Naive B cell (primary cell): ENCODE measurements at regions not wholly inside any gene's neighbourhood (a gene's known extent, or its start where the extent isn't known, plus 50 kb on each side); places are given as distances from the start of the nearest gene placed in this dataset.
A peak's percentile ranks its signal among the peaks of the same experiment; 100 is the strongest.

ENCODE experiments used
- ATAC-seq, 2 donors: fragments of 150-1000 bp; cut with Tn5 transposase; 2 replicates each; pipeline ENCODE4 v1.10.0; 2021; ENCODE audit warnings: low read depth in 2 of 2, mild to moderate bottlenecking in 2 of 2, moderate library complexity in 2 of 2
- DNase-seq: peaks from one replicate; pipeline ENCODE4 v3.0.0; 2022
- H3K27ac Mint-ChIP-seq, 6 donors: one replicate each; pipeline ENCODE4 v1.8.0; 2020 to 2022; ENCODE audit warnings: mild to moderate bottlenecking in 6 of 6, mixed read lengths in 6 of 6, moderate library complexity in 5 of 6, inconsistent platforms in 2 of 6
- H3K27me3 Mint-ChIP-seq, 3 donors: one replicate each; pipeline ENCODE4 v1.8.0; 2021 to 2022; ENCODE audit warnings: mixed read lengths in 3 of 3, mild to moderate bottlenecking in 1 of 3
- H3K36me3 Mint-ChIP-seq, 2 donors: one replicate each; pipeline ENCODE4 v1.8.0; 2020 to 2022; ENCODE audit warnings: mixed read lengths in 2 of 2, inconsistent platforms in 1 of 2, mild to moderate bottlenecking in 1 of 2
- H3K4me1 Mint-ChIP-seq, 3 donors: one replicate each; pipeline ENCODE4 v1.8.0; 2020 to 2022; ENCODE audit warnings: mixed read lengths in 3 of 3, inconsistent platforms in 1 of 3, mild to moderate bottlenecking in 1 of 3, moderate library complexity in 1 of 3
- H3K4me3 Mint-ChIP-seq, 8 donors: one replicate each; pipeline ENCODE4 v1.8.0; 2020 to 2022; ENCODE audit warnings: mild to moderate bottlenecking in 8 of 8, mixed read lengths in 8 of 8, moderate library complexity in 8 of 8, inconsistent platforms in 2 of 8
- H3K9me3 Mint-ChIP-seq, 7 donors: one replicate each; pipeline ENCODE4 v1.8.0; 2020 to 2022; ENCODE audit warnings: mixed read lengths in 7 of 7, mild to moderate bottlenecking in 5 of 7, inconsistent platforms in 2 of 7, moderate library complexity in 1 of 7

GRCh38 chr3:118080889-118081288 is 953.8 kb downstream of the IGSF11 start:
- ATAC-seq (no peak), DNase-seq (no peak)
- Mint-ChIP-seq H3K27me3 (no peaks in the 10 kb centered on the region), H3K9me3 (peaks cover 0 to 16% (median 4%) of the 10 kb centered on the region in 7 donors), H3K27ac (no peak overlapping the region), H3K4me3 (no peak overlapping the region), H3K36me3 (no peaks in the 10 kb centered on the region), H3K4me1 (no peaks in the 10 kb centered on the region)

DNA sequence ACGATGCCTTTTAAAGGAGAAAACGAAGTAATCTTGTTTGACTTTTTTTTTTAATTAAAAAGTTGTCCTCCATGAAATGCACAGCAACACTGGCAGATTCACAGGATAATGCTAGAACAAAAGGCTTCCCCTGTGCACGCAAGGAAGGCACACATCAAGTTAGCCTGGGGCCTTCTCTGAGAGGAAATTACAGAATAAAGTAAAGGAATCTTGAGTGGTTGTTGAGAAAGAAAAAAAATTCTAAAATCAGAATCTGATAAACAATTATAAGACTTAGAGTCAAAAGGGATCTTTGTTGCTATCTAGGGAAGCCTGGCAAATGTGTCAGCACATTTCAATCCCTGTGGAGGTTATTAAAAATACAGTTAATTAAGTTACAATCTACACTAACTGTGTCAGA is 946.0 kb downstream of the IGSF11 start:
- Mint-ChIP-seq H3K36me3 (no peaks in the 10 kb centered on the region), H3K4me3 (no peak overlapping the region), H3K9me3 (peaks cover 5 to 14% (median 10%) of the 10 kb centered on the region in 7 donors), H3K27me3 (peaks cover 0 to 4% (median 0%) of the 10 kb centered on the region in 3 donors), H3K27ac (peak overlapping the region in 1 of 6 donors; percentile 3), H3K4me1 (no peaks in the 10 kb centered on the region)
- ATAC-seq (no peak), DNase-seq (no peak)

GRCh38 chr3:118089563-118089962 is 945.1 kb downstream of the IGSF11 start:
- DNase-seq (no peak), ATAC-seq (no peak)
- H3K4me3 Mint-ChIP-seq, result no peak overlapping the region
- H3K27me3 Mint-ChIP-seq, result peaks cover 0 to 4% (median 0%) of the 10 kb centered on the region in 3 donors
- no peaks in the 10 kb centered on the region for H3K4me1 Mint-ChIP-seq
- H3K9me3 Mint-ChIP-seq, result peaks cover 5 to 19% (median 14%) of the 10 kb centered on the region in 7 donors
- H3K36me3 Mint-ChIP-seq, result no peaks in the 10 kb centered on the region
- H3K27ac Mint-ChIP-seq, result no peak overlapping the region

DNA sequence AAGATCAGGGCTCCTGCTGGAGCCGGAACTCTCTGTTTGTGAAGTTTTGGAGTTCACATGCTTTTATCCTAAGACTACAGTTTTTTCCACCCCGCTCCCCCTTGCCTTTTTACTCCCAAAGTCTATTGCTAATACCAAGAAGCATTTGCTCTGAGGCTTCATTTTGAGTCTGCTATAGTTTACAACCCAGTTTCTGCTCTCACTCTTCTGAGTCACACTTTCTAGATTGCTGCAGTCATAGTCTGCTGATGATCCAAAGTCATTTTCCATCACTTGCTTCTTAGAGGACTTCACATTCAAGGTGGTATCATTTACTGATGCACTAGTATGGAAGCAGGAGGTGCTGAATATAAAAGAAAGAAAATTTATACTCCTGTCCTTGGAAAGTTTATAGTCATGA is 937.4 kb downstream of the IGSF11 start:
- Mint-ChIP-seq H3K36me3 (no peaks in the 10 kb centered on the region), H3K27ac (no peak overlapping the region), H3K4me3 (no peak overlapping the region), H3K9me3 (peaks cover 10 to 22% (median 17%) of the 10 kb centered on the region in 7 donors), H3K27me3 (no peaks in the 10 kb centered on the region), H3K4me1 (no peaks in the 10 kb centered on the region)
- no peak for ATAC-seq
- no peak for DNase-seq

DNA sequence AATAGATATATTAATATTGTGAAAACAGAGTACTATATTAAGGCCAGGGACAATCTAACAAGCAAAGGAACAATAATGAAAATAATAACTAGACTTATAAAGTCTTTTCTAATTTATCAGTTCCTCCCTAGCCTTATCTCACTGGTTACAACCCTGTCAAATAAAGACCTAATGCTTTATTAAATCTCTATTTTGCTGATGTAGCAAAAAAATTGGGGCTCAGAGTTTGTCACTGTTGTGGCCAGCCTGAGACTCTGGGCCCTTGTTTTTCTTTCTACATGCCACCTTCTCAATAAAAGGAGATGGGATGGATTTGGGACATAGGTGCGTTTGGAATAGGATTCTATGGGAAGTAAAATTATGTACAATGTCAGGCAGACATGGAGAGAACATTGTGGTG is 937.0 kb downstream of the IGSF11 start:
- Mint-ChIP-seq H3K27ac (no peak overlapping the region), H3K4me1 (no peaks in the 10 kb centered on the region), H3K36me3 (no peaks in the 10 kb centered on the region), H3K9me3 (peaks cover 6 to 18% (median 13%) of the 10 kb centered on the region in 7 donors), H3K27me3 (no peaks in the 10 kb centered on the region), H3K4me3 (no peak overlapping the region)
- DNase-seq, result no peak
- ATAC-seq, result no peak

GRCh38 chr3:118098827-118099226 is 935.8 kb downstream of the IGSF11 start:
- no peaks in the 10 kb centered on the region for H3K36me3 Mint-ChIP-seq

GRCh38 chr3:118101891-118102290 is 932.8 kb downstream of the IGSF11 start:
- no peak overlapping the region for H3K4me3 Mint-ChIP-seq
- no peaks in the 10 kb centered on the region for H3K27me3 Mint-ChIP-seq
- H3K27ac Mint-ChIP-seq, result no peak overlapping the region
- no peaks in the 10 kb centered on the region for H3K36me3 Mint-ChIP-seq
- ATAC-seq, result no peak
- peaks cover 0 to 15% (median 1%) of the 10 kb centered on the region in 7 donors for H3K9me3 Mint-ChIP-seq
- DNase-seq, result no peak
- H3K4me1 Mint-ChIP-seq, result no peaks in the 10 kb centered on the region

More at GRCh38 chr3:118098827-118099226, 935.8 kb downstream of the IGSF11 start:
- Mint-ChIP-seq H3K27me3 (no peaks in the 10 kb centered on the region), H3K9me3 (peaks cover 7 to 17% (median 10%) of the 10 kb centered on the region in 7 donors), H3K4me3 (no peak overlapping the region), H3K27ac (no peak overlapping the region), H3K4me1 (no peaks in the 10 kb centered on the region)
- DNase-seq, result no peak
- ATAC-seq, result no peak

GRCh38 chr3:118102737-118103136 is 931.9 kb downstream of the IGSF11 start:
- ATAC-seq (no peak), DNase-seq (no peak)
- no peak overlapping the region for H3K27ac Mint-ChIP-seq
- H3K36me3 Mint-ChIP-seq, result no peaks in the 10 kb centered on the region
- peaks cover 0 to 15% (median 1%) of the 10 kb centered on the region in 7 donors for H3K9me3 Mint-ChIP-seq
- H3K4me3 Mint-ChIP-seq, result no peak overlapping the region
- H3K27me3 Mint-ChIP-seq, result no peaks in the 10 kb centered on the region
- H3K4me1 Mint-ChIP-seq, result no peaks in the 10 kb centered on the region

DNA sequence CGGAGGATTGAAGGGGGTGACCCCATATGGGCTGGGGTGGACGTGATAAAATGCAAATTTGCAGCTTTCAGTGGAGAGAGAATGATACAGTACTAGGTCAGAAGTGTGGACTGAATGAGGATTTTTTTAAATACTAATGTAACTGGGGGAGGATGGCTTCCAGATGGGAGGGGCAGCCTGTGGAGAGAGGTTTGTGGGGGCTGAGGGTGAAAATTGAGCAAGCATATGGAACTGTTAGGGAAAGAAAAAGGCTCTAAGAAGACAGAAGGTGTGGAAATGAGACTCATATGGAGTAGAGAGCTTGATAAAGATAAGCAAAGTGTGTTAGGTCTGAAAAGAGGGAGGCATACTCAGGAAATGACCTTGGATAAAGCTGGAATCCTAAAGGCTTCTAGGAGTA is 926.4 kb downstream of the IGSF11 start:
- ATAC-seq, result no peak
- H3K4me3 Mint-ChIP-seq, result no peak overlapping the region
- no peaks in the 10 kb centered on the region for H3K4me1 Mint-ChIP-seq
- H3K27me3 Mint-ChIP-seq, result no peaks in the 10 kb centered on the region
- no peak overlapping the region for H3K27ac Mint-ChIP-seq
- no peaks in the 10 kb centered on the region for H3K36me3 Mint-ChIP-seq
- H3K9me3 Mint-ChIP-seq, result peaks cover 0 to 11% (median 1%) of the 10 kb centered on the region in 7 donors
- DNase-seq, result no peak

DNA sequence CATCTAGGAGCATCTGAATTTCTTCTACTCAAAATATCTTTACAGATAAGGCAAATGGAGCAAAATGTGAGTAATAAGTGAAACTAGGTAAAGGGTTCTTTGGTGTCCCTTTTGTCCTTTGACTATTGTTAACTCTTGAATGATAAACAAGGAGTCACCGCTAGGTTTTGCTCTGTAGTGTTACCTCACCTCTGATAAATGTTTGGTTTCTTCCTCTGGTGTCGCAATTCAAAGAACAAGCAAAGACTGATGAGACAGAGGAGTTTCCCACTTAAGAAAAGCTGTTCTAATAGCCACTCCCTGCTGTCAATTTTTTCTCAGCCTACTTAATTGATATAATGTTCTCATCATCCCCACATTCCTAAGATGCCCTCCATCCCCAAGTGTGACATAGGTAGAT is 925.9 kb downstream of the IGSF11 start:
- no peaks in the 10 kb centered on the region for H3K4me1 Mint-ChIP-seq

DNA sequence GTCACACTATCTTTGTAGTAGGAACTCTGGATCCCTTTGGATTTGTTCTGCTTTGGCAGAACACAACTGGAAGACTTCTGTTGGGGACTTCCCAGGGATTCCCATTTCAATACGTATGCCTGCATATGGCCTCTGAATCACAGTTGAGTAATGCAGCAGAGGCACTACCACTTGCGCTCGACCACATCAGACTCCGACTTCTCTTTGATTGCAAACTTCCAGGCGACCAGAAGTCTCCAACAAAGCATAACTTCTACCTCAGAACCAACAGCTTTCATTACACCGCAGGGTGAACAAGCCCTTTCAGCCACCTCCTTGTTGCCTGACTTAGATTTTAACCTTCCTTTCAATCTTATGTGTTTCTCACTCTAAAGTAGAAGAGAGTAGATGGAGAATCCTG is 924.4 kb downstream of the IGSF11 start:
- Mint-ChIP-seq H3K9me3 (peaks cover 0 to 11% (median 0%) of the 10 kb centered on the region in 7 donors), H3K36me3 (no peaks in the 10 kb centered on the region), H3K27me3 (no peaks in the 10 kb centered on the region), H3K27ac (no peak overlapping the region), H3K4me3 (no peak overlapping the region), H3K4me1 (no peaks in the 10 kb centered on the region)
- ATAC-seq, result no peak
- no peak for DNase-seq

More for the DNA sequence above, 925.9 kb downstream of the IGSF11 start:
- Mint-ChIP-seq H3K36me3 (no peaks in the 10 kb centered on the region), H3K9me3 (peaks cover 0 to 11% (median 1%) of the 10 kb centered on the region in 7 donors), H3K27ac (no peak overlapping the region), H3K4me3 (no peak overlapping the region), H3K27me3 (no peaks in the 10 kb centered on the region)
- no peak for ATAC-seq
- no peak for DNase-seq

GRCh38 chr3:118116991-118117390 is 917.7 kb downstream of the IGSF11 start:
- DNase-seq, result no peak
- no peak for ATAC-seq
- Mint-ChIP-seq H3K27ac (no peak overlapping the region), H3K36me3 (no peaks in the 10 kb centered on the region), H3K4me3 (no peak overlapping the region), H3K9me3 (peaks cover 0 to 5% (median 0%) of the 10 kb centered on the region in 7 donors), H3K27me3 (no peaks in the 10 kb centered on the region), H3K4me1 (no peaks in the 10 kb centered on the region)

- no peaks in the 10 kb centered on the region for H3K27me3 Mint-ChIP-seq
- no peak overlapping the region for H3K4me3 Mint-ChIP-seq
- no peaks in the 10 kb centered on the region for H3K4me1 Mint-ChIP-seq
- DNase-seq (no peak), ATAC-seq (no peak)
- H3K27ac Mint-ChIP-seq, result no peak overlapping the region
- peaks cover 0 to 4% (median 0%) of the 10 kb centered on the region in 7 donors for H3K9me3 Mint-ChIP-seq
- no peaks in the 10 kb centered on the region for H3K36me3 Mint-ChIP-seq
Observed at GRCh38 chr3:118126751-118127150, 907.9 kb downstream of the IGSF11 start.

GRCh38 chr3:118127992-118128391 is 906.7 kb downstream of the IGSF11 start:
- peaks cover 0 to 6% (median 0%) of the 10 kb centered on the region in 7 donors for H3K9me3 Mint-ChIP-seq
- no peak for ATAC-seq
- no peaks in the 10 kb centered on the region for H3K27me3 Mint-ChIP-seq
- no peak overlapping the region for H3K27ac Mint-ChIP-seq
- no peaks in the 10 kb centered on the region for H3K4me1 Mint-ChIP-seq
- no peak overlapping the region for H3K4me3 Mint-ChIP-seq
- H3K36me3 Mint-ChIP-seq, result no peaks in the 10 kb centered on the region
- DNase-seq, result no peak

DNA sequence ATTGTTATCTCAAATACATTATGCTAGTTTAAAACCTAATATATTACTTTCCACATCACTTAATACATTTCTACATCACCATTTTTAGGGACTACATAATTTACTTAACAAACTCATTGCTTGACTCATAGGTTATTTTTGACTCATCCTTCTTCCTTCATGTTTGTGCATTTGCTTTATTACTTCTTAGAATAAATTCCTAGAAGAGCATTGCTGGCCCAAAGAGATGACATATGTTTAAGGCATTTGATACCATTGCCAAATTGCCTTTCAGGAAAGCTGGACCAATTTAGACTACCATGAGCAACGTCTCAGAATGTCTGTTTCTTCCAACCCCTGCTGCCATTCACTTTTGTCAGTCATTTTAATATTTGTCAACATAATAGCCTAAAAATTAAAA is 905.8 kb downstream of the IGSF11 start:
- no peak for DNase-seq
- peaks cover 0 to 9% (median 0%) of the 10 kb centered on the region in 7 donors for H3K9me3 Mint-ChIP-seq
- no peaks in the 10 kb centered on the region for H3K36me3 Mint-ChIP-seq
- no peak for ATAC-seq
- H3K27ac Mint-ChIP-seq, result no peak overlapping the region
- H3K4me1 Mint-ChIP-seq, result no peaks in the 10 kb centered on the region
- H3K4me3 Mint-ChIP-seq, result no peak overlapping the region
- no peaks in the 10 kb centered on the region for H3K27me3 Mint-ChIP-seq
